ENCODE measurements at regions not wholly inside any gene's neighbourhood (a gene's known extent, or its start where the extent isn't known, plus 50 kb on each side); places are given as distances from the start of the nearest gene placed in this dataset.

- DNase-seq (peak in 1 of 4 donors; percentile 19), ATAC-seq (no peak)
- Histone ChIP-seq H3K27ac (no peak overlapping the region), H3K4me3 (no peak overlapping the region), H3K36me3 (no peaks in the 10 kb centered on the region), H3K4me1 (no peaks in the 10 kb centered on the region), H3K9me3 (no peaks in the 10 kb centered on the region), H3K27me3 (peaks cover 0 to 8% of the 10 kb centered on the region in 2 donors)
- intact Hi-C loops (cut with DNase I), result no loop called here
- no peak for TF ChIP-seq CTCF (IDR thresholded peaks at IDR 0.05)
These were observed 325.7 kb downstream of the ADGRD1 start for GRCh38 chr12:131279281-131279921.

- TF ChIP-seq CTCF (IDR thresholded peaks at IDR 0.05), result no peak
- ATAC-seq (no peak), DNase-seq (peak in 1 of 4 donors; percentile 12)
- no peak overlapping the region for H3K27ac ChIP-seq
- H3K9me3 ChIP-seq, result no peaks in the 10 kb centered on the region
- H3K36me3 ChIP-seq, result no peaks in the 10 kb centered on the region
- H3K4me3 ChIP-seq, result no peak overlapping the region
- intact Hi-C loops (cut with DNase I), result no loop called here
- no peaks in the 10 kb centered on the region for H3K4me1 ChIP-seq
- H3K27me3 ChIP-seq, result peaks cover 0 to 8% of the 10 kb centered on the region in 2 donors
These were observed 326.7 kb downstream of the ADGRD1 start for GRCh38 chr12:131280426-131280825.

- Histone ChIP-seq H3K27me3 (peaks cover 0 to 8% of the 10 kb centered on the region in 2 donors), H3K9me3 (no peaks in the 10 kb centered on the region), H3K27ac (no peak overlapping the region), H3K36me3 (no peaks in the 10 kb centered on the region), H3K4me1 (no peaks in the 10 kb centered on the region), H3K4me3 (no peak overlapping the region)
- TF ChIP-seq CTCF (IDR thresholded peaks at IDR 0.05), result no peak
- peak in 1 of 4 donors; percentile 22 for DNase-seq
- ATAC-seq, result no peak
- intact Hi-C loops (cut with DNase I), result no loop called here
These were observed 327.3 kb downstream of the ADGRD1 start for GRCh38 chr12:131281016-131281415.

- no peak overlapping the region for H3K4me3 ChIP-seq
- DNase-seq, result peak in 2 of 4 donors; percentile 13 to 47
These were observed 328.8 kb downstream of the ADGRD1 start for GRCh38 chr12:131282292-131283080.

More at GRCh38 chr12:131282292-131283080, 328.8 kb downstream of the ADGRD1 start:
- intact Hi-C loops (cut with DNase I), result no loop called here
- no peaks in the 10 kb centered on the region for H3K9me3 ChIP-seq
- ATAC-seq, result no peak
- no peaks in the 10 kb centered on the region for H3K36me3 ChIP-seq
- H3K27me3 ChIP-seq, result peaks cover 0 to 8% of the 10 kb centered on the region in 2 donors
- H3K27ac ChIP-seq, result no peak overlapping the region
- no peak for TF ChIP-seq CTCF (IDR thresholded peaks at IDR 0.05)
- H3K4me1 ChIP-seq, result no peaks in the 10 kb centered on the region

Measured in left lung (tissue), 4 donors.